ENCODE measurements at regions not wholly inside any gene's neighbourhood (a gene's known extent, or its start where the extent isn't known, plus 50 kb on each side); places are given as distances from the start of the nearest gene placed in this dataset.

- TF ChIP-seq TAF1 (IDR thresholded peaks at IDR 0.05; ENCODE audit: borderline replicate concordance, insufficient read depth, low read length): no peak
These were observed 165.4 kb downstream of the CD83 start for GRCh38 chr6:14282854-14283505.

- TF ChIP-seq SIN3A (IDR thresholded peaks at IDR 0.05; ENCODE audit: borderline replicate concordance, insufficient read depth, low read length) (no peak), FOXP2 (optimal IDR thresholded peaks at IDR 0.05; ENCODE audit: borderline replicate concordance, extremely low read depth, extremely low read length, insufficient read depth) (no peak), REST (IDR thresholded peaks at IDR 0.05; ENCODE audit: insufficient read depth in 1 of 2, low read depth in 2 of 2, low read length in 2 of 2) (no peak), POLR2AphosphoS5 (IDR thresholded peaks at IDR 0.05; ENCODE audit: low read depth, low read length) (no peak), TAF1 (IDR thresholded peaks at IDR 0.05; ENCODE audit: borderline replicate concordance, insufficient read depth, low read length) (no peak)
These were observed 166.1 kb downstream of the CD83 start for GRCh38 chr6:14283600-14284235.

- TF ChIP-seq FOXP2 (optimal IDR thresholded peaks at IDR 0.05; ENCODE audit: borderline replicate concordance, extremely low read depth, extremely low read length, insufficient read depth): no peak
- no peak for TF ChIP-seq TAF1 (IDR thresholded peaks at IDR 0.05; ENCODE audit: borderline replicate concordance, insufficient read depth, low read length)
- TF ChIP-seq POLR2AphosphoS5 (IDR thresholded peaks at IDR 0.05; ENCODE audit: low read depth, low read length): no peak
- no peak for TF ChIP-seq SIN3A (IDR thresholded peaks at IDR 0.05; ENCODE audit: borderline replicate concordance, insufficient read depth, low read length)
- TF ChIP-seq REST (IDR thresholded peaks at IDR 0.05; ENCODE audit: insufficient read depth in 1 of 2, low read depth in 2 of 2, low read length in 2 of 2): no peak
These were observed 167.5 kb downstream of the CD83 start for GRCh38 chr6:14284969-14285590.

DNA sequence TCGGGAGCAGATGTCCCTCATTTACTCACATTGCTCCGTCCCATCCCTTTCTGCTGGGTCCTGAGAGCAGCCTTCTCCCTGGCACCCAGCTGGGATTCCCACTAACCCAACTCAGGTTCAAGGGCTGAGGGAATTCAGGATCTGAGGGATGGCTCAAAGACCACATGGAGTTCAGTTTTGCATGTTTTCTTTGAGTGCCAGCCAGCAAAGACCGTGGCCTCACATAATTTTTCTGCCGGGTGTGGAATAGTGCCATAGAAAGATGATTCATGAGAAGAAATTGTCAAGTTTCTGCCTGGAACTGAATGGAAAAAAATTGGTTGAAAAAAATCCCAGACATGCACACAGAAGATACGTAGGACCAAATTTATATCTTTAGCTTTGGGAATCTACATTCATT lies 168.6 kb downstream of the CD83 start:
- TF ChIP-seq TAF1 (IDR thresholded peaks at IDR 0.05; ENCODE audit: borderline replicate concordance, insufficient read depth, low read length) (no peak), SIN3A (IDR thresholded peaks at IDR 0.05; ENCODE audit: borderline replicate concordance, insufficient read depth, low read length) (no peak)

- TF ChIP-seq REST (IDR thresholded peaks at IDR 0.05; ENCODE audit: insufficient read depth in 1 of 2, low read depth in 2 of 2, low read length in 2 of 2) (no peak), POLR2AphosphoS5 (IDR thresholded peaks at IDR 0.05; ENCODE audit: low read depth, low read length) (no peak), FOXP2 (optimal IDR thresholded peaks at IDR 0.05; ENCODE audit: borderline replicate concordance, extremely low read depth, extremely low read length, insufficient read depth) (no peak), SIN3A (IDR thresholded peaks at IDR 0.05; ENCODE audit: borderline replicate concordance, insufficient read depth, low read length) (no peak), TAF1 (IDR thresholded peaks at IDR 0.05; ENCODE audit: borderline replicate concordance, insufficient read depth, low read length) (no peak)
These were observed 169.3 kb downstream of the CD83 start for GRCh38 chr6:14286634-14287428.
